ENCODE measurements at regions not wholly inside any gene's neighbourhood (a gene's known extent, or its start where the extent isn't known, plus 50 kb on each side); places are given as distances from the start of the nearest gene placed in this dataset.

DNA sequence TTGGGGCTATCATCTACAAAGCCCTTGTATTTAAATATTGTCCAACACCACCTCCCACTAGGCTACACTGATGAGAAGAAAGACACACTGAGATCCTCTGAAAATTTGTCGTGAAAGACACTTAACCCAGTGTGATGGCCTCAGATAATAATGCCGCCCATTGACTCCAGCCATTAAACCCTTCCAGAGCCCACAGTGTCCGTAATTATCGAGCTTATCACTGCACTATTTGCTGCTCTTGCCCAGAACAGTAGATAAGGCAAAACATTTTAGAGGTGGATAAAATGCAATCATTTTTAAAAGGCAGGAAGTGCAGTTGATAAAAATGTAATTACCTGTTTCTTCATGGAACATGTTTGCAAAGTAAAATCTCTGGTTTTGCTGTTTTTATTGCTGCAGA lies 121.3 kb upstream of the DDX18 start (continued):
- TF ChIP-seq CTCF (conservative IDR thresholded peaks at IDR 0.05; ENCODE audit: low read depth in 2 of 2) (no peak), EZH2phosphoT487 (IDR thresholded peaks at IDR 0.05; ENCODE audit: unreplicated experiment) (no peak), NANOG (IDR thresholded peaks at IDR 0.05; ENCODE audit: borderline replicate concordance) (no peak), POLR2AphosphoS5 (IDR thresholded peaks at IDR 0.05; ENCODE audit: low read depth) (no peak), REST (IDR thresholded peaks at IDR 0.05; ENCODE audit: unreplicated experiment) (no peak), EZH2 (IDR thresholded peaks at IDR 0.05; ENCODE audit: low read depth, unreplicated experiment) (no peak), STAT1 (IDR thresholded peaks at IDR 0.05; ENCODE audit: unreplicated experiment) (no peak)
- TF ChIP-seq, protein P1, sequence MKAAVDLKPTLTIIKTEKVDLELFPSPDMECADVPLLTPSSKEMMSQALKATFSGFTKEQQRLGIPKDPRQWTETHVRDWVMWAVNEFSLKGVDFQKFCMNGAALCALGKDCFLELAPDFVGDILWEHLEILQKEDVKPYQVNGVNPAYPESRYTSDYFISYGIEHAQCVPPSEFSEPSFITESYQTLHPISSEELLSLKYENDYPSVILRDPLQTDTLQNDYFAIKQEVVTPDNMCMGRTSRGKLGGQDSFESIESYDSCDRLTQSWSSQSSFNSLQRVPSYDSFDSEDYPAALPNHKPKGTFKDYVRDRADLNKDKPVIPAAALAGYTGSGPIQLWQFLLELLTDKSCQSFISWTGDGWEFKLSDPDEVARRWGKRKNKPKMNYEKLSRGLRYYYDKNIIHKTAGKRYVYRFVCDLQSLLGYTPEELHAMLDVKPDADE (IDR thresholded peaks at IDR 0.05): no peak

DNA sequence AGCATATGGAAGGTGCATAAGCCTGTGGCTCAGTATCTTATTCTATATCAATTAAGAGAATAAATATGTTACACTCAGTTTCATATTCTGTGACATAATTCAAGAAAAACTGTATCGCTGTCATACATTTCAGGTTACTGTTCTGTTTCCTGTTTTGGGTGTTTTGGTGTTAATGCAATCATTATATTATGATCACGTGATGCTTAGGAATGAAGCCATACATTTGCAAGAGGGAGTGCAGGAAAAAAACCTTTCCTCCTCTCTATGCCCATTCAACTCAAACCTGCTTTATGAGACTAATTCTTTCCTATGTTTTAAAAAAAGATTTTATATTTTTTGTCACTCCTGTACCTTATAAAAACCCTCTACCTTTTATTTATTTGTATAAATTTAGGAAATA lies 120.8 kb upstream of the DDX18 start:
- Histone ChIP-seq H3K9me2 (ENCODE audit: insufficient read depth) (no peaks in the 10 kb centered on the region), H3K27ac (ENCODE audit: low read depth) (no peak overlapping the region), H3K36me3 (ENCODE audit: insufficient read depth) (no peaks in the 10 kb centered on the region), H2AFZ (no peak overlapping the region), H3K4me3 (no peak overlapping the region), H4K20me1 (replicated peaks; ENCODE audit: insufficient read depth) (no peaks in the 10 kb centered on the region), H3F3A (replicated peaks; ENCODE audit: low read depth) (no peaks in the 10 kb centered on the region), H3K4me2 (no peak overlapping the region), H3K4me1 (ENCODE audit: insufficient read depth) (peaks cover 17% of the 10 kb centered on the region), H3K79me2 (replicated peaks; ENCODE audit: insufficient read depth) (no peaks in the 10 kb centered on the region), H3K27me3 (ENCODE audit: insufficient read depth) (no peaks in the 10 kb centered on the region)
- H3K4me3 Mint-ChIP-seq: no peak overlapping the region
- ATAC-seq (no peak), DNase-seq (ENCODE audit: low spot score) (no peak)
- H3K36me3 Mint-ChIP-seq (ENCODE audit: low read depth): no peaks in the 10 kb centered on the region
- no peak overlapping the region for H3K27ac Mint-ChIP-seq
- no peaks in the 10 kb centered on the region for H3K27me3 Mint-ChIP-seq (ENCODE audit: insufficient read depth, low read depth, poor library complexity)
- no peaks in the 10 kb centered on the region for H3K9me3 Mint-ChIP-seq
- peaks cover 16% of the 10 kb centered on the region for H3K4me1 Mint-ChIP-seq
- no peak for TF ChIP-seq REST (IDR thresholded peaks at IDR 0.05; ENCODE audit: unreplicated experiment)
- no peak for TF ChIP-seq CREB1 (CRISPR knock-in tag; IDR thresholded peaks at IDR 0.05; ENCODE audit: low read depth)
